GM21619 (cell line): ENCODE measurements at regions not wholly inside any gene's neighbourhood (a gene's known extent, or its start where the extent isn't known, plus 50 kb on each side); places are given as distances from the start of the nearest gene placed in this dataset.

Source experiments
- ATAC-seq: cut with Tn5 transposase; IDR thresholded peaks from one replicate; pipeline ENCODE4 v1.9.1; 2021; ENCODE audit not compliant: unreplicated experiment

GRCh38 chr6:148269386-148269785 is 73.3 kb upstream of the SASH1 start:
- no peak for ATAC-seq

GRCh38 chr6:148271711-148272439 is 70.8 kb upstream of the SASH1 start:
- no peak for ATAC-seq

- ATAC-seq, result no peak
Observed at GRCh38 chr6:148272597-148272996, 70.0 kb upstream of the SASH1 start.

- ATAC-seq, result no peak
Observed at GRCh38 chr6:148273962-148274752, 68.5 kb upstream of the SASH1 start.

- ATAC-seq, result no peak
Observed at GRCh38 chr6:148274809-148275208, 67.8 kb upstream of the SASH1 start.

- no peak for ATAC-seq
Observed at GRCh38 chr6:148285205-148285604, 57.4 kb upstream of the SASH1 start.

GRCh38 chr6:148286563-148286962 is 56.1 kb upstream of the SASH1 start:
- ATAC-seq, result no peak

GRCh38 chr6:148287623-148288333 is 54.9 kb upstream of the SASH1 start:
- no peak for ATAC-seq

- ATAC-seq, result no peak
Observed at GRCh38 chr6:148288541-148288940, 54.1 kb upstream of the SASH1 start.

- no peak for ATAC-seq
Observed at GRCh38 chr6:148289153-148289552, 53.5 kb upstream of the SASH1 start.

- ATAC-seq, result no peak
Observed at GRCh38 chr6:148291876-148292275, 50.8 kb upstream of the SASH1 start.
